ENCODE measurements at regions not wholly inside any gene's neighbourhood (a gene's known extent, or its start where the extent isn't known, plus 50 kb on each side); places are given as distances from the start of the nearest gene placed in this dataset.
"Not testable (repeated sequence)": the region's sequence is repeated elsewhere in the genome, so short reads cannot be mapped to it uniquely, and the experiment has no call there.

- Mint-ChIP-seq H3K4me3 (no peak overlapping the region), H3K36me3 (ENCODE audit: low read depth) (no peaks in the 10 kb centered on the region), H3K27ac (no peak overlapping the region), H3K9me3 (peaks cover 23% of the 10 kb centered on the region), H3K4me1 (ENCODE audit: low read depth) (no peaks in the 10 kb centered on the region), H3K27me3 (ENCODE audit: insufficient read depth) (no peaks in the 10 kb centered on the region; the same call in 1 of the 2 replicates)
- no peak for DNase-seq
- no peak for TF ChIP-seq CTCF (IDR thresholded peaks at IDR 0.05)
These were observed 426.2 kb upstream of the BCHE start for GRCh38 chr3:166263460-166263859.

- H3K4me1 Mint-ChIP-seq (ENCODE audit: low read depth); DNase-seq; H3K4me3 Mint-ChIP-seq; H3K36me3 Mint-ChIP-seq (ENCODE audit: low read depth); H3K27ac Mint-ChIP-seq; H3K27me3 Mint-ChIP-seq (ENCODE audit: insufficient read depth): not testable (repeated sequence)
- peaks cover 31% of the 10 kb centered on the region for H3K9me3 Mint-ChIP-seq
These were observed 421.1 kb upstream of the BCHE start for GRCh38 chr3:166258293-166258850.

GRCh38 chr3:166257715-166258114, 420.5 kb upstream of the BCHE start:
- no peak for DNase-seq
- no peaks in the 10 kb centered on the region for H3K4me1 Mint-ChIP-seq (ENCODE audit: low read depth)
- no peaks in the 10 kb centered on the region; the same call in 1 of the 2 replicates for H3K27me3 Mint-ChIP-seq (ENCODE audit: insufficient read depth)
- no peak for TF ChIP-seq CTCF (IDR thresholded peaks at IDR 0.05)
- peaks cover 31% of the 10 kb centered on the region for H3K9me3 Mint-ChIP-seq
- no peak overlapping the region for H3K4me3 Mint-ChIP-seq
- no peaks in the 10 kb centered on the region for H3K36me3 Mint-ChIP-seq (ENCODE audit: low read depth)
- H3K27ac Mint-ChIP-seq = no peak overlapping the region

- Mint-ChIP-seq H3K27me3 (ENCODE audit: insufficient read depth) (no peaks in the 10 kb centered on the region), H3K27ac (no peak overlapping the region), H3K9me3 (peaks cover 39% of the 10 kb centered on the region), H3K4me3 (no peak overlapping the region), H3K36me3 (ENCODE audit: low read depth) (no peaks in the 10 kb centered on the region), H3K4me1 (ENCODE audit: low read depth) (no peaks in the 10 kb centered on the region)
- DNase-seq = no peak
- no peak for TF ChIP-seq CTCF (IDR thresholded peaks at IDR 0.05)
These were observed 411.6 kb upstream of the BCHE start for GRCh38 chr3:166248784-166249183.

GRCh38 chr3:166243511-166243910, 406.3 kb upstream of the BCHE start:
- H3K27me3 Mint-ChIP-seq (ENCODE audit: insufficient read depth) = no peaks in the 10 kb centered on the region
- H3K9me3 Mint-ChIP-seq = peaks cover 29% of the 10 kb centered on the region
- no peak overlapping the region for H3K27ac Mint-ChIP-seq
- TF ChIP-seq CTCF (IDR thresholded peaks at IDR 0.05) = no peak
- H3K4me1 Mint-ChIP-seq (ENCODE audit: low read depth) = no peaks in the 10 kb centered on the region
- no peaks in the 10 kb centered on the region for H3K36me3 Mint-ChIP-seq (ENCODE audit: low read depth)
- no peak for DNase-seq
- H3K4me3 Mint-ChIP-seq = no peak overlapping the region

- H3K36me3 Mint-ChIP-seq (ENCODE audit: low read depth) = no peaks in the 10 kb centered on the region
- no peak overlapping the region for H3K27ac Mint-ChIP-seq
- H3K9me3 Mint-ChIP-seq = peaks cover 34% of the 10 kb centered on the region
- no peaks in the 10 kb centered on the region for H3K4me1 Mint-ChIP-seq (ENCODE audit: low read depth)
- DNase-seq = no peak
- no peak overlapping the region for H3K4me3 Mint-ChIP-seq
- no peaks in the 10 kb centered on the region for H3K27me3 Mint-ChIP-seq (ENCODE audit: insufficient read depth)
- no peak for TF ChIP-seq CTCF (IDR thresholded peaks at IDR 0.05)
These were observed 385.9 kb upstream of the BCHE start for GRCh38 chr3:166223120-166223519.

All from HFFc6 (cell line).